ENCODE measurements at regions not wholly inside any gene's neighbourhood (a gene's known extent, or its start where the extent isn't known, plus 50 kb on each side); places are given as distances from the start of the nearest gene placed in this dataset.

DNA sequence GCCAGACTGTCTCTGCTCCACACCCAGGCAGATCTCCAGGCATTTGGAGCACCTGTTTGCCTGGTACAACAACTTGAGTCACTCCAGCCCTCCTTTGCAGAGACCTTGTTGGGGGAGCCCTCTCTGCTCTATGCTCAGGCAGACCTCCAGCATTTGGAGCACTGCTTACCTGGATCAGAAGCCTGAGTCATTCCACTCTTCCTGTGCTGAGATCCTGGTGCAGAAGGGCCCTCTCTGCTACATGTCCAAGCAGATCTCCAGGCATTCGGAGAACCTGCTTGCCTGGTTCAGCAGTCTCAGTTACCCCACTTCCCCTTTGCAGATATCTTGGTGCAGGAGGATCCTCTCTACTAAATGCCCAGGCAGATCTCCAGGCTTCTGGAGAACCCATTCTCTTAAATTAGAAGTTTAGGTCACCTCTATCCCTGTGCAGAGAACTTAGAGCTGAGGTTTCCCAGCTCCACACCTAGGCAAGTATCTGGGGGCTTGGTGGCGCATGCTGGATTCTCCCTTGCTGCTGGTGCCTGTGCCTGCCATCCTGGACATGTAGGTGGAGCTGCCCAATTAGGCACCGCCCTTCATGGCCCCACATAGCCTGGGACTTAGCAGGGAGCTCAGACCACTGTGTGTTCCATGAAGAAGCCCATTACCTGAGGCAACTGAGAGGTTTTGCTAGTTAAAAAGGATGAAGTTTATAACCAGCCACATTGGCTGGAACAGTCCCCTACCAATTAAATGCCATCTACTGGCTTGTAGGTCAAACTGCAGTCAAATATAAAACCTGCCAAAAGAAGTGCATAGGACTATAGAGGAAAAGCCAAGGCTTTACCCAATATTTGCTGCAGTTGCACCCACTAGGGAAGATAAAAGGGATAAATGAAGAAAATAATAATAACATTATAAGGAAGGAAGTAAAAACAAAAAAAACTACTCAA, 97.6 kb upstream of the SLITRK6 start:
- DNase-seq = no peak

DNA sequence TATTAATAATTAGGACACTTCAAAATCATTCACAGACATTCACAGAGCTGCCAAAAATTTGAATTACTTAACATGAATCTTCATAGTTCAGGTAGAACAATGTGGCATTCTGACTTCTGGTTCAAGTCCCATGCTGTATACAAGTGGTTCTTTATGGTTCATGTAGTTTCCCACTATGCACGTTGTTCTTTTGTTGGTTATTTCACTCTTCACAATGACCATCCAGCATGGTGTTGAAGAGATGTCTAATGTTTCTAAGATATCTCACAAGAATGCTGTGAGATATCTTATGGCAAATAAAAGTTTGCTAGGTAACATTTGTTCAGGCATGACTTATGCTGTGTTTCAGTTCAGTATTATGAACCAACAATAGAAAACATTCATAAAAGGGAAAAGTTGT, 88.2 kb upstream of the SLITRK6 start:
- DNase-seq = no peak

DNA sequence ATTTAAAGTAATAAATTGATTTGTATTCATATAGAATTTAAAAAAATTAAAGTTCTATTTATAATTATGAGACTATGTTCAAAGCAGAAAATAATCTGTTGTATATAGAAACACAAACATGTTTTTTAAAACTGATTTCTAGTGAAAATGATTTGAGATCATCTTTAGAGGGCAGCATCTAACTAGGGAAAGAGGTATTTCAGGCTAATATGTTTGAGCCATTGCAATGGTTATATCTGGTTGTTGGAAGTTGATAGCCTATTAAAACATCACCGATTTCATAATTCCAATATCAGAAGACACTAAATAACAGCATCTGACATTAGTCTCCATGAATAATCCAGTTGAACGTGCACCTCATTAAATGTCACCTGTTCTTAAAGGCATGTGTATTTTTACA, 79.8 kb upstream of the SLITRK6 start:
- DNase-seq = no peak

- DNase-seq = no peak
Observed at GRCh38 chr13:85864963-85865530, 65.8 kb upstream of the SLITRK6 start.

GRCh38 chr13:85853901-85854663, 54.9 kb upstream of the SLITRK6 start:
- no peak for DNase-seq

GRCh38 chr13:85853161-85853894, 54.1 kb upstream of the SLITRK6 start:
- no peak for DNase-seq
